WTC11 (cell line): ENCODE measurements at regions not wholly inside any gene's neighbourhood (a gene's known extent, or its start where the extent isn't known, plus 50 kb on each side); places are given as distances from the start of the nearest gene placed in this dataset.

Source experiments
- ATAC-seq: fragments of 200-7000 bp; cut with Tn5 transposase; 2 replicates; pipeline ENCODE4 v1.10.0; 2021; ENCODE audit warnings: mild to moderate bottlenecking, moderate library complexity
- CTCF ChIA-PET: fragments of 300-600 bp; sonication (Branson Sonifier 250); formaldehyde crosslinking; loops from one replicate; lab custom pipeline; 2021; ENCODE audit warnings: antibody characterized with exemption; lab: Charles Lee
- POLR2A ChIA-PET: fragments of 350-600 bp; sonication (Branson Sonifier 250); formaldehyde crosslinking; loops from one replicate; lab custom pipeline; 2021; ENCODE audit warnings: antibody characterized with exemption; lab: Charles Lee
- DNase-seq: peaks from one replicate; pipeline ENCODE4 v3.0.0; 2021; ENCODE audit warnings: low spot score
- H3K27ac Mint-ChIP-seq: 2 replicates; pipeline ENCODE4 v1.8.0; 2021; ENCODE audit warnings: mixed read lengths
- H3K27me3 Mint-ChIP-seq: 2 replicates; pipeline ENCODE4 v1.8.0; 2021; ENCODE audit warnings: low read depth, mild to moderate bottlenecking, moderate library complexity, mixed read lengths
- H3K36me3 Mint-ChIP-seq: 2 replicates; pipeline ENCODE4 v1.8.0; 2021; ENCODE audit warnings: mixed read lengths
- H3K4me1 Mint-ChIP-seq: 2 replicates; pipeline ENCODE4 v1.8.0; 2022; ENCODE audit warnings: mixed read lengths
- H3K4me3 Mint-ChIP-seq: 2 replicates; pipeline ENCODE4 v1.8.0; 2021; ENCODE audit warnings: mild to moderate bottlenecking, moderate library complexity, mixed read lengths
- H3K9me3 Mint-ChIP-seq: 2 replicates; pipeline ENCODE4 v1.8.0; 2021; ENCODE audit warnings: mixed read lengths
- CREM ChIP-seq: sonication (generic); formaldehyde crosslinking; IDR thresholded peaks from 2 replicates; pipeline ENCODE4 v1.8.1; 2022; ENCODE audit warnings: mild to moderate bottlenecking, missing genetic modification reagents, moderate library complexity
- HMGXB4 ChIP-seq: sonication (generic); formaldehyde crosslinking; IDR thresholded peaks from 2 replicates; pipeline ENCODE4 v1.8.1; 2023; ENCODE audit warnings: mild to moderate bottlenecking, moderate library complexity, missing genetic modification reagents
- JUN ChIP-seq: sonication (generic); formaldehyde crosslinking; IDR thresholded peaks from 2 replicates; pipeline ENCODE4 v1.8.0; 2023; ENCODE audit warnings: mild to moderate bottlenecking, missing genetic modification reagents
- MAX ChIP-seq: sonication (generic); formaldehyde crosslinking; IDR thresholded peaks from 2 replicates; pipeline ENCODE4 v1.8.0; 2022; ENCODE audit warnings: mild to moderate bottlenecking, missing genetic modification reagents
- MLX ChIP-seq: sonication (generic); formaldehyde crosslinking; IDR thresholded peaks from 2 replicates; pipeline ENCODE4 v1.8.1; 2023; ENCODE audit warnings: mild to moderate bottlenecking, missing genetic modification reagents, moderate library complexity
- MXD4 ChIP-seq: fragments of 250-450 bp; sonication (Bioruptor Pico); IDR thresholded peaks from 2 replicates; pipeline ENCODE4 v1.8.0; 2021; ENCODE audit warnings: mild to moderate bottlenecking, moderate library complexity, borderline replicate concordance
- PRDM15 ChIP-seq: sonication (generic); formaldehyde crosslinking; IDR thresholded peaks from 2 replicates; pipeline ENCODE4 v1.8.0; 2022; ENCODE audit warnings: missing genetic modification reagents
- RORB ChIP-seq: fragments of 250-450 bp; sonication (Bioruptor Pico); IDR thresholded peaks from 2 replicates; pipeline ENCODE4 v1.9.0; 2021; ENCODE audit warnings: mild to moderate bottlenecking
- SMAD3 ChIP-seq: sonication (generic); formaldehyde crosslinking; IDR thresholded peaks from 2 replicates; pipeline ENCODE4 v1.8.0; 2022; ENCODE audit warnings: missing genetic modification reagents, mild to moderate bottlenecking, borderline replicate concordance
- SMAD4 ChIP-seq: sonication (generic); formaldehyde crosslinking; IDR thresholded peaks from 2 replicates; pipeline ENCODE4 v1.8.0; 2022; ENCODE audit warnings: mild to moderate bottlenecking, missing genetic modification reagents
- ZNF219 ChIP-seq: sonication (generic); formaldehyde crosslinking; IDR thresholded peaks from 2 replicates; pipeline ENCODE4 v1.8.0; 2023; ENCODE audit warnings: missing genetic modification reagents, mild to moderate bottlenecking, borderline replicate concordance
- ZNF232 ChIP-seq: sonication (generic); formaldehyde crosslinking; IDR thresholded peaks from 2 replicates; pipeline ENCODE4 v1.8.0; 2022; ENCODE audit warnings: mild to moderate bottlenecking, missing genetic modification reagents
- TF ChIP-seq, protein P1 (sequence below): sonication (generic); formaldehyde crosslinking; IDR thresholded peaks from 2 replicates; pipeline ENCODE4 v1.8.0; 2022; ENCODE audit warnings: mild to moderate bottlenecking, missing genetic modification reagents
- TF ChIP-seq, protein P2 (sequence below): sonication (generic); formaldehyde crosslinking; IDR thresholded peaks from 2 replicates; pipeline ENCODE4 v1.8.0; 2022; ENCODE audit warnings: mild to moderate bottlenecking, missing genetic modification reagents

DNA sequence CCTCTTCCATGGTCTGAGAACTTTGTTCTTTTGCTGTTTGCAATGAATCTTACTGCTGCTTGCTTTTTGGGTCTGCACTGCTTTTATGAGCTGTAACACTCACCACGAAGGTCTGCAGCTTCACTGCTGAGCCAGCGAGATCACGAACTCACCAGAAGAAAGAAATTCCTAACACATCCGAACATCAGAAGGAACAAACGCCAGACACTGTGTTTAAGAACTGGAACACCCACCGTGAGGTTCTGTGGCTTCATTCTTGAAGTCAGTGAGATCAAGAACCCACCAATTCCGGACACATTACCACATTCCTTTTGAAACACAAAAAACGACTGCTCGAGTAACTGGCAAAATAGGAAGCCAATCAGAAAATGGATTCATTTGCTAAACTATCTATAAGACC is 471.8 kb downstream of the TFAP2A start (continued):
- TF ChIP-seq PRDM15 (CRISPR knock-in tag): no peak
- TF ChIP-seq, protein P1, sequence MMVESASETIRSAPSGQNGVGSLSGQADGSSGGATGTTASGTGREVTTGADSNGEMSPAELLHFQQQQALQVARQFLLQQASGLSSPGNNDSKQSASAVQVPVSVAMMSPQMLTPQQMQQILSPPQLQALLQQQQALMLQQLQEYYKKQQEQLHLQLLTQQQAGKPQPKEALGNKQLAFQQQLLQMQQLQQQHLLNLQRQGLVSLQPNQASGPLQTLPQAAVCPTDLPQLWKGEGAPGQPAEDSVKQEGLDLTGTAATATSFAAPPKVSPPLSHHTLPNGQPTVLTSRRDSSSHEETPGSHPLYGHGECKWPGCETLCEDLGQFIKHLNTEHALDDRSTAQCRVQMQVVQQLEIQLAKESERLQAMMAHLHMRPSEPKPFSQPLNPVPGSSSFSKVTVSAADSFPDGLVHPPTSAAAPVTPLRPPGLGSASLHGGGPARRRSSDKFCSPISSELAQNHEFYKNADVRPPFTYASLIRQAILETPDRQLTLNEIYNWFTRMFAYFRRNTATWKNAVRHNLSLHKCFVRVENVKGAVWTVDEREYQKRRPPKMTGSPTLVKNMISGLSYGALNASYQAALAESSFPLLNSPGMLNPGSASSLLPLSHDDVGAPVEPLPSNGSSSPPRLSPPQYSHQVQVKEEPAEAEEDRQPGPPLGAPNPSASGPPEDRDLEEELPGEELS: no peak
- no peak for TF ChIP-seq MAX (CRISPR knock-in tag)
- TF ChIP-seq, protein P2, sequence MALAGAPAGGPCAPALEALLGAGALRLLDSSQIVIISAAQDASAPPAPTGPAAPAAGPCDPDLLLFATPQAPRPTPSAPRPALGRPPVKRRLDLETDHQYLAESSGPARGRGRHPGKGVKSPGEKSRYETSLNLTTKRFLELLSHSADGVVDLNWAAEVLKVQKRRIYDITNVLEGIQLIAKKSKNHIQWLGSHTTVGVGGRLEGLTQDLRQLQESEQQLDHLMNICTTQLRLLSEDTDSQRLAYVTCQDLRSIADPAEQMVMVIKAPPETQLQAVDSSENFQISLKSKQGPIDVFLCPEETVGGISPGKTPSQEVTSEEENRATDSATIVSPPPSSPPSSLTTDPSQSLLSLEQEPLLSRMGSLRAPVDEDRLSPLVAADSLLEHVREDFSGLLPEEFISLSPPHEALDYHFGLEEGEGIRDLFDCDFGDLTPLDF: no peak

GRCh38 chr6:9942131-9942530 is 472.7 kb downstream of the TFAP2A start:
- Mint-ChIP-seq H3K36me3 (peaks cover 9% of the 10 kb centered on the region), H3K4me1 (no peaks in the 10 kb centered on the region), H3K9me3 (peaks cover 18% of the 10 kb centered on the region), H3K27me3 (no peaks in the 10 kb centered on the region), H3K27ac (no peak overlapping the region), H3K4me3 (no peak overlapping the region)
- ATAC-seq (no peak), DNase-seq (no peak)
- TF ChIP-seq RORB (CRISPR knock-in tag) (no peak), ZNF219 (no peak), CREM (CRISPR knock-in tag) (no peak), JUN (CRISPR knock-in tag) (no peak), SMAD4 (CRISPR knock-in tag) (no peak), ZNF232 (CRISPR knock-in tag) (no peak)
- ChIA-PET POLR2A (no interaction called here), CTCF (no interaction called here)

DNA sequence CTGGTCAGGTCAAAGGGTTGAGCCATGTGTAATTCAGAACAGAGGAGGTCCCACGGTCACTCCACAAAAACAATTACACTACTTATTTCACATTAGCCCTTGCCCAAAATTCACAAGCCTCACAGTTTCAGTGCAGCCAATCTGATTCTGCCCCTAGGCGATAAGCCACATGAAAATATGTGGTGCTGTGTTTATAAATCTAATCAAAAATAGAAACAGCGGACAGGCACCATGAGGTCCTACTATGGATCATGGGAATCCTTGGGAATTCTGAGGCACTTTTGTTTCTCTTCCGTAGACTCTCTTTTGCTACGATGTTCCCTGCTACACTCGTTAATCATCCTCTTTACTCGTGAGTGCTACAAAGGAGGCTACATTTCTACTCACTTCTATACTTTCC is 476.1 kb downstream of the TFAP2A start:
- Mint-ChIP-seq H3K27me3 (no peaks in the 10 kb centered on the region), H3K4me3 (no peak overlapping the region), H3K36me3 (peaks cover 9% of the 10 kb centered on the region), H3K4me1 (no peaks in the 10 kb centered on the region), H3K27ac (no peak overlapping the region), H3K9me3 (peaks cover 18% of the 10 kb centered on the region)
- ChIA-PET POLR2A (no interaction called here), CTCF (no interaction called here)
- DNase-seq (no peak), ATAC-seq (no peak)
- TF ChIP-seq MLX (CRISPR knock-in tag): no peak
- no peak for TF ChIP-seq SMAD3 (CRISPR knock-in tag)
- no peak for TF ChIP-seq RORB (CRISPR knock-in tag)
- no peak for TF ChIP-seq HMGXB4 (CRISPR knock-in tag)
- TF ChIP-seq MXD4 (CRISPR knock-in tag): no peak
